Peyer's patch (tissue), 4 donors: ENCODE measurements at regions not wholly inside any gene's neighbourhood (a gene's known extent, or its start where the extent isn't known, plus 50 kb on each side); places are given as distances from the start of the nearest gene placed in this dataset.

Source experiments
- DNase-seq, 3 donors: peaks; one replicate each; pipeline ENCODE4 v3.0.0-alpha.2; 2017 to 2019
- H3K27ac ChIP-seq, 4 donors: fragments of 200-600 bp; sonication (generic); one replicate each; pipeline ENCODE4 v1.5.1; 2016 to 2019
- H3K27me3 ChIP-seq, 2 donors: fragments of 200-600 bp; sonication (generic); one replicate each; pipeline ENCODE4 v1.5.1; 2019
- H3K36me3 ChIP-seq, 3 donors: fragments of 200-600 bp; sonication (generic); one replicate each; pipeline ENCODE4 v1.5.1; 2016 to 2019
- H3K4me1 ChIP-seq, 4 donors: fragments of 200-600 bp; sonication (generic); one replicate each; pipeline ENCODE4 v1.5.1; 2016 to 2019
- H3K4me3 ChIP-seq, 4 donors: fragments of 200-600 bp; sonication (generic); 1 replicate in 3 of 4; 2 replicates in 1 of 4; pipeline ENCODE4 v1.5.1; 2016 to 2019; ENCODE audit warnings: mild to moderate bottlenecking in 1 of 4
- H3K9me3 ChIP-seq, 4 donors: fragments of 200-600 bp; sonication (generic); one replicate each; pipeline ENCODE4 v1.5.1; 2016 to 2019; ENCODE audit warnings: mild to moderate bottlenecking in 1 of 4
- CTCF ChIP-seq, 6 experiments: fragments of 450-650 bp in 4 of 6; fragments of 200-600 bp in 2 of 6; sonication (generic) in 1 of 6; IDR thresholded peaks; one replicate each; pipeline ENCODE4 v1.5.1; 2017 to 2019; ENCODE audit warnings: antibody characterized with exemption in 6 of 6, mild to moderate bottlenecking in 3 of 6, moderate library complexity in 1 of 6
- POLR2A ChIP-seq, 2 donors: fragments of 450-650 bp; IDR thresholded peaks; one replicate each; pipeline ENCODE4 v1.5.1; 2017; ENCODE audit warnings: antibody characterized with exemption in 2 of 2, mild to moderate bottlenecking in 2 of 2, moderate library complexity in 2 of 2

GRCh38 chr16:51876934-51877333 lies 670.0 kb downstream of the TOX3 start:
- H3K36me3 ChIP-seq = no peaks in the 10 kb centered on the region
- H3K27ac ChIP-seq = peak overlapping the region in 2 of 4 donors; percentile 22 to 43
- TF ChIP-seq POLR2A (IDR thresholded peaks at IDR 0.05) (no peak), CTCF (IDR thresholded peaks at IDR 0.05) (no peak)
- DNase-seq = no peak
- H3K4me1 ChIP-seq = no peaks in the 10 kb centered on the region
- H3K27me3 ChIP-seq = no peaks in the 10 kb centered on the region
- H3K9me3 ChIP-seq = no peaks in the 10 kb centered on the region
- no peak overlapping the region for H3K4me3 ChIP-seq

DNA sequence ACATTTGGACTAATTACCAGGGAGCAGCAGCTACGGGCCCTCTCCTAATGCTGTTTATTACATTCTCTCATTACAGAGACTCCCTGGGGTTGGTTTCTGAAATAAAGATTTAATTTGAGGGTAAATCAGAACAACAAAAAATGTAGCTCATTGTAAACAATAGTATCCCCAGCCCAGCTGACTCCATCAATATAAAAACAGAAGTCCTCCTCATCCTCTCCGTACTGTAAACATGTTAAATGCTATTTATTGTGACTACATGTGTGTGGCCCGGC lies 670.4 kb downstream of the TOX3 start:
- H3K4me1 ChIP-seq = no peaks in the 10 kb centered on the region
- no peaks in the 10 kb centered on the region for H3K27me3 ChIP-seq
- TF ChIP-seq POLR2A (IDR thresholded peaks at IDR 0.05) = no peak
- TF ChIP-seq CTCF (IDR thresholded peaks at IDR 0.05) = no peak
- DNase-seq = no peak
- H3K36me3 ChIP-seq = no peaks in the 10 kb centered on the region
- no peaks in the 10 kb centered on the region for H3K9me3 ChIP-seq
- H3K4me3 ChIP-seq = no peak overlapping the region
- H3K27ac ChIP-seq = peak overlapping the region in 2 of 4 donors; percentile 6 to 70

DNA sequence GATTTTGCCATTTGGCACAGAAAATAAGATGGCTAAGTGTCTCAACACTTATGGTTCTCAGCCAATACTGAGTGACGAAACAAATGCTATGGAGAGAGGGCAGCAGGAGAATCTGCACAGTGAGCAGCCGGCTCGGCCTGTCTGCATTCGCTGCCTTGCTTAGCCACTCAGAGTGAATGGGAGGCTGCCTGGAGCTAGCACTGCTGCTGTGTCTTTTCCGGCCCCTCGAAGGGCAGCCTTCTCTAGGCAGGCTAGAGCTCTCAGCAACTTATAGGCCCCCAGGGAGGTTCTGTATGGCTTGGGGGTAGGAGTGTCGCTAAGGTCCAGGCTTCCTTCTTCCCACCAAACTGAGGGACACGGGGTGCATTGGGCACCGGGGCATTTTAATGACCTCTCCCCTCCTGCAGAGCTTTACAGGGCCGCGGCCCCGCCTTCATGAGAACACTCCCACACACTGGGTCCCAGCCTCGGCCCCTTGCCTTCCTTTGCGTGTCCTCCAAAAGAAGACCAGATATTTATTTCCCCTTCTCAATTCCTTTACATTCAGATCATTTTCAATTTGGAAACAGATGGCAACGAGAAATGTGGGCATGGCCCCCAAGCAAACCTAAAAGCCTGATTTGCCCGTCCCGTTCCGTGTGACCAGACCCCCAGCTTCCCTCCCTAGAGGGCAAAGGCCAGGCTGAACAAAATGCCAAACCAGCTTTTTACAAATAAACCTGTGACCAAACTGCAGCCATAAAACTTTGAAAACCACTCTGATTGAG lies 670.9 kb downstream of the TOX3 start:
- no peaks in the 10 kb centered on the region for H3K36me3 ChIP-seq
- no peaks in the 10 kb centered on the region for H3K9me3 ChIP-seq
- TF ChIP-seq CTCF (IDR thresholded peaks at IDR 0.05) (no peak), POLR2A (IDR thresholded peaks at IDR 0.05) (no peak)
- H3K4me3 ChIP-seq = no peak overlapping the region
- H3K4me1 ChIP-seq = no peaks in the 10 kb centered on the region
- no peaks in the 10 kb centered on the region for H3K27me3 ChIP-seq
- H3K27ac ChIP-seq = peak overlapping the region in 2 of 4 donors; percentile 6 to 70
- no peak for DNase-seq

GRCh38 chr16:51872524-51872923 lies 674.4 kb downstream of the TOX3 start:
- H3K9me3 ChIP-seq = no peaks in the 10 kb centered on the region
- H3K36me3 ChIP-seq = no peaks in the 10 kb centered on the region
- H3K4me3 ChIP-seq = no peak overlapping the region
- H3K27ac ChIP-seq = no peak overlapping the region
- H3K4me1 ChIP-seq = no peaks in the 10 kb centered on the region
- no peak for TF ChIP-seq POLR2A (IDR thresholded peaks at IDR 0.05)
- no peaks in the 10 kb centered on the region for H3K27me3 ChIP-seq
- no peak for DNase-seq

DNA sequence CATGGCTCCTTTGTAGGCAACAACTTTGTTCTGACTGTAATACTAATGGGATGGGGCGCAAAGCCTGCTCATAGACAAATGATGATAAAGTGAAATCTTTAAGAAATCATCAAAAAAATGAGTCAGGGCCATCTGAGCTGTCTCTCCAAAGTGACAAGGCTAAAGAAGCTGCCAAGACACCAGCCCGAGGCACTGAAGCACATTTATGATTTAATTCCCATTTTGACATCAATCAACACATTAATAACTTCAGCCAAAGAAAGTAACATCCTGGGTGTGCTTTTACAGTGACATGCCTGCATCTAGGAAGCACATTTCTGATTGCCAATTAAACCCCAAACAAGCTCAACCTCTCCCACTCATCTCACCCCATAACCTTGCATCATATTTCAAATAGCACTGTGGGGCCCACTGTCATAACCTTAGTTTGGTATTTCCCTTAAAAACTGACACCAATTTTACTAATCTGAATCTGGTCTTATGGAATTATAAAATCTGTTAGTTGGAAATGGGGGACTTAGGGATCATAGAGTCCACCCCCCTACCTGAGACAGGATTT lies 676.6 kb downstream of the TOX3 start:
- TF ChIP-seq CTCF (IDR thresholded peaks at IDR 0.05) (no peak), POLR2A (IDR thresholded peaks at IDR 0.05) (no peak)
- DNase-seq = no peak
- H3K9me3 ChIP-seq = no peaks in the 10 kb centered on the region

GRCh38 chr16:51869176-51869575 lies 677.8 kb downstream of the TOX3 start:
- no peak overlapping the region for H3K27ac ChIP-seq
- no peaks in the 10 kb centered on the region for H3K27me3 ChIP-seq
- DNase-seq = no peak
- no peaks in the 10 kb centered on the region for H3K4me1 ChIP-seq
- TF ChIP-seq CTCF (IDR thresholded peaks at IDR 0.05) = no peak
- no peak for TF ChIP-seq POLR2A (IDR thresholded peaks at IDR 0.05)
- H3K4me3 ChIP-seq = no peak overlapping the region
- H3K9me3 ChIP-seq = no peaks in the 10 kb centered on the region
- no peaks in the 10 kb centered on the region for H3K36me3 ChIP-seq

More for the DNA sequence above, 676.6 kb downstream of the TOX3 start:
- no peaks in the 10 kb centered on the region for H3K36me3 ChIP-seq
- H3K4me3 ChIP-seq = no peak overlapping the region
- H3K27ac ChIP-seq = no peak overlapping the region
- no peaks in the 10 kb centered on the region for H3K27me3 ChIP-seq
- H3K4me1 ChIP-seq = no peaks in the 10 kb centered on the region
